SK-N-SH (cell line): ENCODE measurements at regions not wholly inside any gene's neighbourhood (a gene's known extent, or its start where the extent isn't known, plus 50 kb on each side); places are given as distances from the start of the nearest gene placed in this dataset.

Source experiments
- CTCF ChIA-PET: fragments of 300-600, 350-600 bp; formaldehyde crosslinking; extraction: SDS; loops from one replicate; lab custom pipeline; 2021; lab: Yijun Ruan, JAX
- POLR2A ChIA-PET: fragments of 350-600 bp; sonication (Branson Sonifier 250); formaldehyde crosslinking; extraction: SDS; loops from one replicate; lab custom pipeline; 2020; ENCODE audit warnings: antibody characterized with exemption, inconsistent platforms; lab: Yijun Ruan, JAX
- DNase-seq: peaks from one replicate; pipeline ENCODE4 v3.0.0; 2012
- H2AFZ ChIP-seq: fragments of 200-600 bp; sonication (generic); 2 replicates; pipeline ENCODE4 v1.8.1; 2016; ENCODE audit warnings: antibody characterized with exemption, mild to moderate bottlenecking, low read depth
- H3F3A ChIP-seq: fragments of 200-600 bp; sonication (generic); replicated peaks from 2 replicates; pipeline ENCODE3; 2016; ENCODE audit warnings: antibody characterized with exemption, mild to moderate bottlenecking; ENCODE audit not compliant: insufficient read depth
- H3K27ac ChIP-seq, 2 experiments: fragments of 200-500 bp in 1 of 2; fragments of 200-600 bp in 1 of 2; sonication (Bioruptor generic) in 1 of 2; sonication (generic), shearing (Covaris generic) in 1 of 2; 2 replicates each; pipeline versions ENCODE4 v1.5.1 to v1.6.1; 2014 to 2016; ENCODE audit warnings: low read depth in 2 of 2, inconsistent platforms in 1 of 2, low read length in 1 of 2, mild to moderate bottlenecking in 1 of 2, mixed read lengths in 1 of 2
- H3K27me3 ChIP-seq: fragments of 200-600 bp; sonication (generic), shearing (Covaris generic); 2 replicates; pipeline ENCODE4 v1.6.1; 2016; ENCODE audit warnings: mixed run types; ENCODE audit not compliant: insufficient read depth
- H3K36me3 ChIP-seq, 2 experiments: fragments of 200-500 bp in 1 of 2; fragments of 200-600 bp in 1 of 2; sonication (Bioruptor generic) in 1 of 2; sonication (generic) in 1 of 2; replicated peaks in 1 of 2; 2 replicates each; pipeline versions ENCODE3 to v1.5.1; 2014 to 2016; ENCODE audit warnings: low read length in 1 of 2, mild to moderate bottlenecking in 1 of 2; ENCODE audit not compliant: insufficient read depth in 2 of 2, control insufficient read depth in 1 of 2
- H3K4me1 ChIP-seq, 2 experiments: fragments of 200-500 bp in 1 of 2; fragments of 200-600 bp in 1 of 2; sonication (Bioruptor generic) in 1 of 2; sonication (generic), shearing (Covaris generic) in 1 of 2; 2 replicates each; pipeline versions ENCODE4 v1.5.1 to v1.6.1; 2014 to 2016; ENCODE audit warnings: low read depth in 1 of 2, low read length in 1 of 2, mixed run types in 1 of 2; ENCODE audit not compliant: insufficient read depth in 2 of 2, control insufficient read depth in 1 of 2
- H3K4me2 ChIP-seq: fragments of 200-600 bp; sonication (generic), shearing (Covaris generic); 2 replicates; pipeline ENCODE4 v1.6.1; 2017; ENCODE audit warnings: mixed run types
- H3K4me3 ChIP-seq, 2 experiments: fragments of 200-500 bp in 1 of 2; fragments of 200-600 bp in 1 of 2; sonication (Bioruptor generic) in 1 of 2; sonication (generic), shearing (Covaris generic) in 1 of 2; 2 replicates each; pipeline versions ENCODE4 v1.5.1 to v1.8.1; 2014 to 2016; ENCODE audit warnings: low read depth in 2 of 2, inconsistent platforms in 1 of 2, low read length in 1 of 2, mild to moderate bottlenecking in 1 of 2, mixed read lengths in 1 of 2, moderate library complexity in 1 of 2
- H3K79me2 ChIP-seq: fragments of 200-600 bp; sonication (generic); 2 replicates; pipeline ENCODE4 v1.8.1; 2017; ENCODE audit warnings: mild to moderate bottlenecking; ENCODE audit not compliant: insufficient read depth
- H3K9ac ChIP-seq: fragments of 200-600 bp; sonication (generic); 2 replicates; pipeline ENCODE4 v1.6.1; 2017; ENCODE audit warnings: mixed run types
- H3K9me2 ChIP-seq: fragments of 200-600 bp; sonication (generic); 2 replicates; pipeline ENCODE4 v1.6.1; 2017; ENCODE audit warnings: mixed run types
- H3K9me3 ChIP-seq: fragments of 200-600 bp; sonication (generic); 2 replicates; pipeline ENCODE4 v1.6.1; 2017; ENCODE audit warnings: mixed run types, mild to moderate bottlenecking, moderate library complexity
- H4K20me1 ChIP-seq: fragments of 200-600 bp; sonication (generic); 2 replicates; pipeline ENCODE4 v1.6.1; 2017; ENCODE audit warnings: mild to moderate bottlenecking, mixed run types; ENCODE audit not compliant: insufficient read depth
- CHD2 ChIP-seq: fragments of 150-350 bp; IDR thresholded peaks from 2 replicates; pipeline ENCODE4 v1.6.1; 2018; ENCODE audit warnings: low read length; ENCODE audit not compliant: partially characterized antibody
- CTCF ChIP-seq: fragments of 200-600 bp; sonication (generic); IDR thresholded peaks from 2 replicates; pipeline ENCODE4 v1.6.1; 2017; ENCODE audit warnings: antibody characterized with exemption, mild to moderate bottlenecking, moderate library complexity
- EP300 ChIP-seq, 2 experiments: IDR thresholded peaks; 2 replicates each; pipeline versions ENCODE4 v1.4.0 to v1.6.1; 2012; ENCODE audit warnings: borderline replicate concordance in 1 of 2, low read depth in 1 of 2, low read length in 1 of 2
- EZH2phosphoT487 ChIP-seq: fragments of 200-600 bp; sonication (generic); IDR thresholded peaks from 2 replicates; pipeline ENCODE4 v1.6.1; 2017; ENCODE audit warnings: low read depth, mixed run types, mild to moderate bottlenecking, antibody characterized with exemption, moderate library complexity, borderline replicate concordance
- FOSL2 ChIP-seq: IDR thresholded peaks from 2 replicates; pipeline ENCODE4 v1.4.0; 2012; ENCODE audit warnings: low read depth, mild to moderate bottlenecking, moderate library complexity, borderline replicate concordance
- FOXJ3 ChIP-seq: sonication (generic); formaldehyde crosslinking; IDR thresholded peaks from 2 replicates; pipeline ENCODE4 v1.5.1; 2020; ENCODE audit warnings: mild to moderate bottlenecking, missing genetic modification reagents
- FOXM1 ChIP-seq: IDR thresholded peaks from 2 replicates; pipeline ENCODE4 v1.4.0; 2012; ENCODE audit warnings: low read depth, mild to moderate bottlenecking
- GABPA ChIP-seq: IDR thresholded peaks from 2 replicates; pipeline ENCODE4 v1.4.0; 2012; ENCODE audit warnings: low read depth, mild to moderate bottlenecking
- GATA2 ChIP-seq: sonication (generic); formaldehyde crosslinking; IDR thresholded peaks from 2 replicates; pipeline ENCODE4 v1.5.0; 2020; ENCODE audit warnings: mild to moderate bottlenecking, missing genetic modification reagents
- JUND ChIP-seq: IDR thresholded peaks from 2 replicates; pipeline ENCODE4 v1.4.0; 2012
- MXI1 ChIP-seq: IDR thresholded peaks from 2 replicates; pipeline ENCODE4 v1.6.1; 2012; ENCODE audit warnings: mild to moderate bottlenecking, low read depth, low read length, improper control_type of control experiment
- NRF1 ChIP-seq: IDR thresholded peaks from 2 replicates; pipeline ENCODE4 v1.6.1; 2012; ENCODE audit warnings: low read depth, mild to moderate bottlenecking, low read length
- POLR2AphosphoS5 ChIP-seq: IDR thresholded peaks from 2 replicates; pipeline ENCODE4 v1.6.1; 2012; ENCODE audit warnings: low read depth, low read length
- RAD21 ChIP-seq: IDR thresholded peaks from 2 replicates; pipeline ENCODE4 v1.6.1; 2012; ENCODE audit warnings: mild to moderate bottlenecking, low read length
- REST ChIP-seq: IDR thresholded peaks from 2 replicates; pipeline ENCODE4 v1.6.1; 2012; ENCODE audit warnings: mild to moderate bottlenecking, low read depth, low read length, moderate library complexity
- RFX5 ChIP-seq: IDR thresholded peaks from 2 replicates; pipeline ENCODE4 v1.6.1; 2012; ENCODE audit warnings: mild to moderate bottlenecking, improper control_type of control experiment, low read length
- RXRA ChIP-seq: IDR thresholded peaks from 2 replicates; pipeline ENCODE4 v1.4.0; 2012; ENCODE audit warnings: low read depth, mild to moderate bottlenecking, borderline replicate concordance
- SIN3A ChIP-seq: IDR thresholded peaks from 2 replicates; pipeline ENCODE4 v1.6.1; 2012; ENCODE audit warnings: low read depth, mild to moderate bottlenecking, low read length, moderate library complexity, borderline replicate concordance
- SMC3 ChIP-seq: IDR thresholded peaks from 2 replicates; pipeline ENCODE4 v1.6.1; 2012; ENCODE audit warnings: low read depth, low read length, improper control_type of control experiment
- TEAD4 ChIP-seq: IDR thresholded peaks from 2 replicates; pipeline ENCODE4 v1.4.0; 2012; ENCODE audit warnings: mild to moderate bottlenecking, borderline replicate concordance; ENCODE audit not compliant: insufficient read depth
- USF1 ChIP-seq: IDR thresholded peaks from 2 replicates; pipeline ENCODE4 v1.4.0; 2012; ENCODE audit warnings: low read depth, borderline replicate concordance
- YY1 ChIP-seq: IDR thresholded peaks from 2 replicates; pipeline ENCODE4 v1.4.0; 2012; ENCODE audit warnings: low read depth, mild to moderate bottlenecking
- WGBS: methylation state at CpG from one replicate; pipeline ENCODE4 v1.1.6; 2017; ENCODE audit warnings: low lambda C conversion rate; 5-methylcytosine and 5-hydroxymethylcytosine counted together

- TF ChIP-seq CTCF (no peak), FOSL2 (no peak), NRF1 (no peak), EP300 (IDR thresholded peaks at IDR 0.05; ENCODE audit: borderline replicate concordance in 1 of 2, low read depth in 1 of 2, low read length in 1 of 2) (no peak), MXI1 (no peak), USF1 (no peak), RXRA (no peak), SMC3 (no peak), RAD21 (no peak), FOXJ3 (no peak), FOXM1 (no peak)
- Histone ChIP-seq H4K20me1 (no peaks in the 10 kb centered on the region), H3K79me2 (no peaks in the 10 kb centered on the region), H3K9ac (no peak overlapping the region), H3K4me3 (no peak overlapping the region), H3K9me3 (no peaks in the 10 kb centered on the region), H3K27me3 (no peaks in the 10 kb centered on the region), H2AFZ (no peak overlapping the region), H3K36me3 (no peaks in the 10 kb centered on the region), H3K9me2 (no peaks in the 10 kb centered on the region), H3K4me1 (no peaks in the 10 kb centered on the region), H3K4me2 (no peak overlapping the region), H3K27ac (no peak overlapping the region), H3F3A (no peaks in the 10 kb centered on the region)
- WGBS, result 22% methylated on average over 2 of the region's 2 CpGs
- DNase-seq, result no peak
- CTCF ChIA-PET, result no interaction called here
- POLR2A ChIA-PET, result no interaction called here
These were observed 616.0 kb downstream of the ACTL7B start for GRCh38 chr9:108239696-108240321.

- Histone ChIP-seq H3K27ac (no peak overlapping the region), H3K9me2 (no peaks in the 10 kb centered on the region), H3K27me3 (no peaks in the 10 kb centered on the region), H3K9ac (no peak overlapping the region), H2AFZ (no peak overlapping the region), H3K4me1 (no peaks in the 10 kb centered on the region), H3K9me3 (no peaks in the 10 kb centered on the region), H3F3A (no peaks in the 10 kb centered on the region), H3K4me2 (no peak overlapping the region), H3K36me3 (no peaks in the 10 kb centered on the region), H4K20me1 (no peaks in the 10 kb centered on the region), H3K4me3 (no peak overlapping the region), H3K79me2 (no peaks in the 10 kb centered on the region)
- POLR2A ChIA-PET, result no interaction called here
- TF ChIP-seq JUND (no peak), TEAD4 (no peak), RXRA (no peak), SIN3A (no peak), FOXJ3 (no peak), FOXM1 (no peak), POLR2AphosphoS5 (no peak), CHD2 (no peak), GATA2 (no peak), YY1 (no peak), GABPA (no peak), MXI1 (no peak), USF1 (no peak), EZH2phosphoT487 (no peak), REST (no peak), FOSL2 (no peak), RFX5 (no peak), SMC3 (no peak)
- CTCF ChIA-PET, result no interaction called here
- DNase-seq, result no peak
- 52% methylated on average over 3 of the region's 3 CpGs for WGBS
These were observed 620.2 kb downstream of the ACTL7B start for GRCh38 chr9:108235609-108236008.
